ENCODE measurements at regions not wholly inside any gene's neighbourhood (a gene's known extent, or its start where the extent isn't known, plus 50 kb on each side); places are given as distances from the start of the nearest gene placed in this dataset.

- H3K27ac ChIP-seq (ENCODE audit: insufficient read depth, low read depth, low read length): no peak overlapping the region
- no peak overlapping the region for H3K4me2 ChIP-seq (ENCODE audit: insufficient read depth, low read length)
- no peak overlapping the region for H2AFZ ChIP-seq (ENCODE audit: low read depth, low read length)
- no peak for FAIRE-seq
- no peaks in the 10 kb centered on the region for H3K36me3 ChIP-seq (ENCODE audit: control insufficient read depth in 2 of 2, extremely low read depth in 1 of 2, insufficient read depth in 2 of 2, low read length in 2 of 2)
- no peaks in the 10 kb centered on the region for H3K27me3 ChIP-seq (ENCODE audit: control insufficient read depth in 2 of 2, insufficient read depth in 2 of 2, low read length in 2 of 2)
- dilution Hi-C loops (cut with MboI; ENCODE audit: extremely low pct_ligation_motif_present, low sequenced_read_pairs): no loop called here
- ChIA-PET CTCF (interaction anchor here (1.1 kb wide), 1 partner anchor 310 kb away, joined by 3 read pairs; no protein-coding TSS in a partner anchor), POLR2A (no interaction called here)
- H3K9me3 ChIP-seq (replicated peaks; ENCODE audit: control insufficient read depth, insufficient read depth, low read length): no peaks in the 10 kb centered on the region
- H3K79me2 ChIP-seq (ENCODE audit: control insufficient read depth, insufficient read depth, low read length): no peaks in the 10 kb centered on the region
- no TSS peak for BruUV-seq (replicated peaks)
- H3K4me3 ChIP-seq (replicated peaks in 1 of 3; ENCODE audit: insufficient read depth in 1 of 3, low read depth in 1 of 3, low read length in 3 of 3): no peak overlapping the region
- no peaks in the 10 kb centered on the region for H3K9me1 ChIP-seq (replicated peaks; ENCODE audit: control insufficient read depth, extremely low read depth, insufficient read depth, low read length)
- no peak overlapping the region for H3K9ac ChIP-seq (replicated peaks; ENCODE audit: extremely low read depth, insufficient read depth, low read length)
- H3K4me1 ChIP-seq (ENCODE audit: control insufficient read depth, extremely low read depth, insufficient read depth, low read length): no peaks in the 10 kb centered on the region
- TF ChIP-seq JUN (IDR thresholded peaks at IDR 0.05; ENCODE audit: borderline replicate concordance, insufficient read depth, insufficient read length, low read depth) (no peak), CTCF (IDR thresholded peaks at IDR 0.05; ENCODE audit: extremely low read depth in 1 of 2, insufficient read depth in 1 of 2, low read depth in 1 of 2, low read length in 2 of 2) (no peak), EZH2 (IDR thresholded peaks at IDR 0.05; ENCODE audit: borderline replicate concordance, low read depth, low read length, severe bottlenecking) (no peak), MAX (IDR thresholded peaks at IDR 0.05; ENCODE audit: insufficient read depth, insufficient read length) (no peak), GATA2 (IDR thresholded peaks at IDR 0.05; ENCODE audit: insufficient read depth, insufficient read length, low read depth, low read length) (no peak), MYC (IDR thresholded peaks at IDR 0.05; ENCODE audit: low read depth, low read length) (no peak), POLR2A (IDR thresholded peaks at IDR 0.05; ENCODE audit: low read depth, low read length) (no peak), FOS (IDR thresholded peaks at IDR 0.05; ENCODE audit: borderline replicate concordance, insufficient read depth, low read length) (no peak), POLR2AphosphoS5 (IDR thresholded peaks at IDR 0.05; ENCODE audit: insufficient read depth, low read depth, low read length) (no peak)
- DNase-seq (ENCODE audit: low read depth, low spot score): no peak
- intact Hi-C loops (cut with micrococcal nuclease): no loop called here
- H4K20me1 ChIP-seq (replicated peaks; ENCODE audit: control insufficient read depth, extremely low read depth, insufficient read depth, low read length): no peaks in the 10 kb centered on the region
These were observed 312.9 kb upstream of the RUNX1 start for GRCh38 chr21:35361988-35362387.

Measured in endothelial cell of umbilical vein (primary cell).